ENCODE measurements at regions not wholly inside any gene's neighbourhood (a gene's known extent, or its start where the extent isn't known, plus 50 kb on each side); places are given as distances from the start of the nearest gene placed in this dataset.

DNA sequence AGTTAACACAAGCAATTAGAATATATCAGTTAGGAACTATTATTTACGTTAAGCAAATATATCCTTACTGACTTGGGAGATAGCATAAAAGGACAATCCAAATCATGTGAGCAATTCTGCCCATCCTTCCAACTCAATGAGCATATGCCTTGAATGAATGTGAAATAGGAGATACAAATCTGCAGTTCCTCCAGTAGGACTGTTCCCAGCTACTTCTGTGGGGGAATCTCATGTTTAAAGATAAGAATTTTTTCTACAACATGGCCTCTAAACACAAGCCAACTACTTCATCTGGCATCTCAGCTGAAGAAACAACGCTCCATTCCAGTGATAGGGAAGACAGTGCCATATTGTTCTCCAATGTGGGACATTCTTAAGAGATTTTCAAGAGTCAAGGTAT, 110.7 kb upstream of the NIPBL start:
- TF ChIP-seq, protein P1, sequence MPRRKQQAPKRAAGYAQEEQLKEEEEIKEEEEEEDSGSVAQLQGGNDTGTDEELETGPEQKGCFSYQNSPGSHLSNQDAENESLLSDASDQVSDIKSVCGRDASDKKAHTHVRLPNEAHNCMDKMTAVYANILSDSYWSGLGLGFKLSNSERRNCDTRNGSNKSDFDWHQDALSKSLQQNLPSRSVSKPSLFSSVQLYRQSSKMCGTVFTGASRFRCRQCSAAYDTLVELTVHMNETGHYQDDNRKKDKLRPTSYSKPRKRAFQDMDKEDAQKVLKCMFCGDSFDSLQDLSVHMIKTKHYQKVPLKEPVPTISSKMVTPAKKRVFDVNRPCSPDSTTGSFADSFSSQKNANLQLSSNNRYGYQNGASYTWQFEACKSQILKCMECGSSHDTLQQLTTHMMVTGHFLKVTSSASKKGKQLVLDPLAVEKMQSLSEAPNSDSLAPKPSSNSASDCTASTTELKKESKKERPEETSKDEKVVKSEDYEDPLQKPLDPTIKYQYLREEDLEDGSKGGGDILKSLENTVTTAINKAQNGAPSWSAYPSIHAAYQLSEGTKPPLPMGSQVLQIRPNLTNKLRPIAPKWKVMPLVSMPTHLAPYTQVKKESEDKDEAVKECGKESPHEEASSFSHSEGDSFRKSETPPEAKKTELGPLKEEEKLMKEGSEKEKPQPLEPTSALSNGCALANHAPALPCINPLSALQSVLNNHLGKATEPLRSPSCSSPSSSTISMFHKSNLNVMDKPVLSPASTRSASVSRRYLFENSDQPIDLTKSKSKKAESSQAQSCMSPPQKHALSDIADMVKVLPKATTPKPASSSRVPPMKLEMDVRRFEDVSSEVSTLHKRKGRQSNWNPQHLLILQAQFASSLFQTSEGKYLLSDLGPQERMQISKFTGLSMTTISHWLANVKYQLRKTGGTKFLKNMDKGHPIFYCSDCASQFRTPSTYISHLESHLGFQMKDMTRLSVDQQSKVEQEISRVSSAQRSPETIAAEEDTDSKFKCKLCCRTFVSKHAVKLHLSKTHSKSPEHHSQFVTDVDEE (CRISPR knock-in tag; IDR thresholded peaks at IDR 0.05) = no peak
- TF ChIP-seq ZFP3 (CRISPR knock-in tag; IDR thresholded peaks at IDR 0.05) (no peak), ARNTL (CRISPR knock-in tag; IDR thresholded peaks at IDR 0.05; ENCODE audit: borderline replicate concordance, low read depth) (no peak), RARB (CRISPR knock-in tag; IDR thresholded peaks at IDR 0.05) (no peak), TOX (CRISPR knock-in tag; IDR thresholded peaks at IDR 0.05; ENCODE audit: borderline replicate concordance) (no peak), BACH2 (CRISPR knock-in tag; IDR thresholded peaks at IDR 0.05; ENCODE audit: borderline replicate concordance) (no peak), ZNF70 (CRISPR knock-in tag; IDR thresholded peaks at IDR 0.05) (no peak), ZFP30 (CRISPR knock-in tag; IDR thresholded peaks at IDR 0.05) (no peak), ESRRG (CRISPR knock-in tag; IDR thresholded peaks at IDR 0.05) (no peak), ZNF8 (CRISPR knock-in tag; IDR thresholded peaks at IDR 0.05) (no peak)
- TF ChIP-seq, protein P2, sequence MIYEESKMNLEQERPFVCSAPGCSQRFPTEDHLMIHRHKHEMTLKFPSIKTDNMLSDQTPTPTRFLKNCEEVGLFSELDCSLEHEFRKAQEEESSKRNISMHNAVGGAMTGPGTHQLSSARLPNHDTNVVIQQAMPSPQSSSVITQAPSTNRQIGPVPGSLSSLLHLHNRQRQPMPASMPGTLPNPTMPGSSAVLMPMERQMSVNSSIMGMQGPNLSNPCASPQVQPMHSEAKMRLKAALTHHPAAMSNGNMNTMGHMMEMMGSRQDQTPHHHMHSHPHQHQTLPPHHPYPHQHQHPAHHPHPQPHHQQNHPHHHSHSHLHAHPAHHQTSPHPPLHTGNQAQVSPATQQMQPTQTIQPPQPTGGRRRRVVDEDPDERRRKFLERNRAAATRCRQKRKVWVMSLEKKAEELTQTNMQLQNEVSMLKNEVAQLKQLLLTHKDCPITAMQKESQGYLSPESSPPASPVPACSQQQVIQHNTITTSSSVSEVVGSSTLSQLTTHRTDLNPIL (CRISPR knock-in tag; IDR thresholded peaks at IDR 0.05; ENCODE audit: low read depth) = no peak
- TF ChIP-seq, protein P3, sequence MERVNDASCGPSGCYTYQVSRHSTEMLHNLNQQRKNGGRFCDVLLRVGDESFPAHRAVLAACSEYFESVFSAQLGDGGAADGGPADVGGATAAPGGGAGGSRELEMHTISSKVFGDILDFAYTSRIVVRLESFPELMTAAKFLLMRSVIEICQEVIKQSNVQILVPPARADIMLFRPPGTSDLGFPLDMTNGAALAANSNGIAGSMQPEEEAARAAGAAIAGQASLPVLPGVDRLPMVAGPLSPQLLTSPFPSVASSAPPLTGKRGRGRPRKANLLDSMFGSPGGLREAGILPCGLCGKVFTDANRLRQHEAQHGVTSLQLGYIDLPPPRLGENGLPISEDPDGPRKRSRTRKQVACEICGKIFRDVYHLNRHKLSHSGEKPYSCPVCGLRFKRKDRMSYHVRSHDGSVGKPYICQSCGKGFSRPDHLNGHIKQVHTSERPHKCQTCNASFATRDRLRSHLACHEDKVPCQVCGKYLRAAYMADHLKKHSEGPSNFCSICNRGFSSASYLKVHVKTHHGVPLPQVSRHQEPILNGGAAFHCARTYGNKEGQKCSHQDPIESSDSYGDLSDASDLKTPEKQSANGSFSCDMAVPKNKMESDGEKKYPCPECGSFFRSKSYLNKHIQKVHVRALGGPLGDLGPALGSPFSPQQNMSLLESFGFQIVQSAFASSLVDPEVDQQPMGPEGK (CRISPR knock-in tag; IDR thresholded peaks at IDR 0.05; ENCODE audit: borderline replicate concordance) = no peak

All from SK-N-SH treated with all-trans-retinoic acid at 6 μM for 48 hours (cell line).